ENCODE measurements at regions not wholly inside any gene's neighbourhood (a gene's known extent, or its start where the extent isn't known, plus 50 kb on each side); places are given as distances from the start of the nearest gene placed in this dataset.
"Not testable (repeated sequence)": the region's sequence is repeated elsewhere in the genome, so short reads cannot be mapped to it uniquely, and the experiment has no call there.

DNA sequence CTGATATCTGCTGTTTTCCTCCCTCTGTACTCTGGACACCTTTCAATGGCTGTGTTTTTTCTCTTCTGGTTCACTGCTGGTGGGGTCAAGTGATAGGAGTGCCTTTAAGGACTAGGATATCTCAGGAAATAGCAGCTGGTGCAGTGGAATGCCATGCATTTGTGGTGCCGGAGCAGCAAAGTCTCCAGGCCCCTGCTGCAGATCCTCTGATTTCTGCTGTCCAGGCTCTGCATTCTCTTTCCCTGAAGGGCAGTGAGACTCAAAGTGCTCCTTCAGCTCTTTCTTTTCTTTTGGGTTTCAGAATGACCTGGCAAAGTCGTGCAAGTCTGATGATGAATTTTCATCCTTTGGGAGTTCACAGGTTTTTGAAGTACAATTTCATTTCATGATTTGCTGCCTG is 774.3 kb downstream of the FAM181B start:
- no CpG with 5 or more reads among the region's 2 CpGs for WGBS (ENCODE audit: extremely low coverage, insufficient read length, low lambda C conversion rate)
- H3K36me3 Mint-ChIP-seq (ENCODE audit: insufficient read depth in 1 of 3, low read depth in 3 of 3): peaks cover 0 to 10% (median 7%) of the 10 kb centered on the region in 3 experiments; a peak in 5 of 7 replicates
- H4K20me1 ChIP-seq (ENCODE audit: control insufficient read depth, insufficient read depth, insufficient read length): no peaks in the 10 kb centered on the region
- H4K8ac ChIP-seq (replicated peaks; ENCODE audit: insufficient read length, low read depth, low read length): no peak overlapping the region
- H3K27ac ChIP-seq (ENCODE audit: insufficient read length, low read depth, low read length): no peak overlapping the region
- H3K18ac ChIP-seq (ENCODE audit: insufficient read length, low read depth, low read length): no peak overlapping the region
- H3K9me3 ChIP-seq (ENCODE audit: control insufficient read depth, low read depth, low read length): no peaks in the 10 kb centered on the region
- H3T11ph ChIP-seq (ENCODE audit: low read length): no peak overlapping the region
- no peaks in the 10 kb centered on the region for H3K79me2 ChIP-seq (ENCODE audit: insufficient read depth, low read length)
- peaks cover 7 to 10% of the 10 kb centered on the region in 2 experiments; a peak in 4 of 5 replicates for H3K9me3 Mint-ChIP-seq
- H2BK15ac ChIP-seq (ENCODE audit: low read depth, low read length): no peak overlapping the region
- H3K27ac Mint-ChIP-seq: no peak overlapping the region; a peak in 2 of 7 replicates
- H2AK5ac ChIP-seq (ENCODE audit: insufficient read length, low read length): no peak overlapping the region
- no peak overlapping the region for H2BK120ac ChIP-seq (ENCODE audit: low read depth, low read length, poor library complexity, severe bottlenecking)
- no peak overlapping the region for H4K5ac ChIP-seq (ENCODE audit: insufficient read length, low read depth, low read length)
- H3K4me2 ChIP-seq (ENCODE audit: insufficient read depth, insufficient read length, low read length): no peak overlapping the region
- H2BK12ac ChIP-seq (ENCODE audit: insufficient read length, low read depth, low read length): no peak overlapping the region
- H3K27me3 Mint-ChIP-seq (ENCODE audit: low read depth): no peaks in the 10 kb centered on the region; the same call in 1 of the 2 replicates
- TF ChIP-seq, protein P1, sequence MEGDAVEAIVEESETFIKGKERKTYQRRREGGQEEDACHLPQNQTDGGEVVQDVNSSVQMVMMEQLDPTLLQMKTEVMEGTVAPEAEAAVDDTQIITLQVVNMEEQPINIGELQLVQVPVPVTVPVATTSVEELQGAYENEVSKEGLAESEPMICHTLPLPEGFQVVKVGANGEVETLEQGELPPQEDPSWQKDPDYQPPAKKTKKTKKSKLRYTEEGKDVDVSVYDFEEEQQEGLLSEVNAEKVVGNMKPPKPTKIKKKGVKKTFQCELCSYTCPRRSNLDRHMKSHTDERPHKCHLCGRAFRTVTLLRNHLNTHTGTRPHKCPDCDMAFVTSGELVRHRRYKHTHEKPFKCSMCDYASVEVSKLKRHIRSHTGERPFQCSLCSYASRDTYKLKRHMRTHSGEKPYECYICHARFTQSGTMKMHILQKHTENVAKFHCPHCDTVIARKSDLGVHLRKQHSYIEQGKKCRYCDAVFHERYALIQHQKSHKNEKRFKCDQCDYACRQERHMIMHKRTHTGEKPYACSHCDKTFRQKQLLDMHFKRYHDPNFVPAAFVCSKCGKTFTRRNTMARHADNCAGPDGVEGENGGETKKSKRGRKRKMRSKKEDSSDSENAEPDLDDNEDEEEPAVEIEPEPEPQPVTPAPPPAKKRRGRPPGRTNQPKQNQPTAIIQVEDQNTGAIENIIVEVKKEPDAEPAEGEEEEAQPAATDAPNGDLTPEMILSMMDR (conservative IDR thresholded peaks at IDR 0.05): no peak
- H3K14ac ChIP-seq (ENCODE audit: insufficient read depth, low read length): no peak overlapping the region
- H3K23me2 ChIP-seq (ENCODE audit: insufficient read length, low read depth, low read length, poor library complexity, severe bottlenecking): no peaks in the 10 kb centered on the region
- H3K27me3 ChIP-seq (ENCODE audit: insufficient read depth, low read length): no peaks in the 10 kb centered on the region
- no peak overlapping the region for H3K9ac ChIP-seq (ENCODE audit: extremely low read depth, insufficient read length, low read length)
- no peak overlapping the region for H2AFZ ChIP-seq (ENCODE audit: low read length)
- no peak overlapping the region for H2BK20ac ChIP-seq (ENCODE audit: low read depth, low read length, poor library complexity, severe bottlenecking)
- no peak overlapping the region for H3K4me3 Mint-ChIP-seq
- H3K56ac ChIP-seq (ENCODE audit: insufficient read length, low read depth, low read length): no peak overlapping the region
- H3K23ac ChIP-seq (ENCODE audit: insufficient read length, low read depth, low read length): no peak overlapping the region
- DNase-seq: peak; percentile 55
- H3K79me1 ChIP-seq (ENCODE audit: insufficient read depth, low read depth, low read length, poor library complexity, severe bottlenecking): no peaks in the 10 kb centered on the region
- H4K91ac ChIP-seq (ENCODE audit: insufficient read length, low read depth, low read length): no peak overlapping the region
- peaks cover 6 to 11% of the 10 kb centered on the region in 2 experiments for H3K4me1 Mint-ChIP-seq
- H3K4ac ChIP-seq (ENCODE audit: low read depth, low read length): no peak overlapping the region
- H2BK5ac ChIP-seq (ENCODE audit: insufficient read length, low read length): no peak overlapping the region
- no peaks in the 10 kb centered on the region for H3K4me1 ChIP-seq (ENCODE audit: insufficient read depth, low read length)

DNA sequence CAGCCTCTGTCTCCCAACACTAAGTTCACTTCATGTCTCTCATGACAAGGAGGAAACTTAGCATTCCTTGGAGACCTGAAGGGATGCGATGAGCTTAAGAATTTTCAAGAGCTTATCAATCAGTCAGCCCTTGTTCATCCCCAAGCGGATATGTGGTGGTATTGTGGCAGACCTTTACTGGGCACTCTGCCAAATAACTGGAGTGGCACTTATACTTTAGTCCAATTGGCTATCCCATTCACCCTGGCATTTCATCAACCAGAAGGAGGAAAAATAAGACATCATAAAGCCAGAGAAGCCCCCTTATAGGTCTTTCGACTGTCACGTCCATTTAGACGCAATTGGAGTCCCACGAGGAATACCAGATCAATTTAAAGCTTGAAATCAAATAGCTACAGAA is 779.4 kb downstream of the FAM181B start:
- H3K14ac ChIP-seq (ENCODE audit: insufficient read depth, low read length); H3K56ac ChIP-seq (ENCODE audit: insufficient read length, low read depth, low read length); H3K4me2 ChIP-seq (ENCODE audit: insufficient read depth, insufficient read length, low read length); H3K23ac ChIP-seq (ENCODE audit: insufficient read length, low read depth, low read length); H2BK12ac ChIP-seq (ENCODE audit: insufficient read length, low read depth, low read length); H3K4ac ChIP-seq (ENCODE audit: low read depth, low read length); H4K20me1 ChIP-seq (ENCODE audit: control insufficient read depth, insufficient read depth, insufficient read length); H3K79me2 ChIP-seq (ENCODE audit: insufficient read depth, low read length); H3K9ac ChIP-seq (ENCODE audit: extremely low read depth, insufficient read length, low read length); H3K9me3 Mint-ChIP-seq; H2AK5ac ChIP-seq (ENCODE audit: insufficient read length, low read length); H2BK20ac ChIP-seq (ENCODE audit: low read depth, low read length, poor library complexity, severe bottlenecking); H3K4me3 Mint-ChIP-seq; H3K79me1 ChIP-seq (ENCODE audit: insufficient read depth, low read depth, low read length, poor library complexity, severe bottlenecking); H3K27me3 Mint-ChIP-seq (ENCODE audit: low read depth); H3T11ph ChIP-seq (ENCODE audit: low read length); DNase-seq; H3K27ac Mint-ChIP-seq; H2BK120ac ChIP-seq (ENCODE audit: low read depth, low read length, poor library complexity, severe bottlenecking); H4K91ac ChIP-seq (ENCODE audit: insufficient read length, low read depth, low read length); H3K18ac ChIP-seq (ENCODE audit: insufficient read length, low read depth, low read length); H4K5ac ChIP-seq (ENCODE audit: insufficient read length, low read depth, low read length); H3K36me3 Mint-ChIP-seq (ENCODE audit: insufficient read depth in 1 of 3, low read depth in 3 of 3); H3K4me1 ChIP-seq (ENCODE audit: insufficient read depth, low read length); H3K23me2 ChIP-seq (ENCODE audit: insufficient read length, low read depth, low read length, poor library complexity, severe bottlenecking); H3K27me3 ChIP-seq (ENCODE audit: insufficient read depth, low read length); H4K8ac ChIP-seq (replicated peaks; ENCODE audit: insufficient read length, low read depth, low read length); H3K27ac ChIP-seq (ENCODE audit: insufficient read length, low read depth, low read length); H2BK15ac ChIP-seq (ENCODE audit: low read depth, low read length); H2BK5ac ChIP-seq (ENCODE audit: insufficient read length, low read length); H2AFZ ChIP-seq (ENCODE audit: low read length); H3K9me3 ChIP-seq (ENCODE audit: control insufficient read depth, low read depth, low read length): not testable (repeated sequence)
- H3K4me1 Mint-ChIP-seq: peaks cover 11 to 12% of the 10 kb centered on the region in 2 experiments
- no CpG with 5 or more reads among the region's 6 CpGs for WGBS (ENCODE audit: extremely low coverage, insufficient read length, low lambda C conversion rate)

All from H9 (cell line).